Activated CD4-positive, alpha-beta memory T cell treated with anti-CD3 and anti-CD28 coated beads for 36 hours (primary cell): ENCODE measurements at regions not wholly inside any gene's neighbourhood (a gene's known extent, or its start where the extent isn't known, plus 50 kb on each side); places are given as distances from the start of the nearest gene placed in this dataset.
A peak's percentile ranks its signal among the peaks of the same experiment; 100 is the strongest.

ENCODE experiments used
- CTCF ChIA-PET: fragments of 350-600 bp; sonication (Branson Sonifier 250); formaldehyde crosslinking; loops from one replicate; lab custom pipeline; 2021; ENCODE audit warnings: antibody characterized with exemption, inconsistent platforms; lab: Charles Lee
- POLR2A ChIA-PET: fragments of 350-600 bp; sonication (Branson Sonifier 250); formaldehyde crosslinking; loops from one replicate; lab custom pipeline; 2021; ENCODE audit warnings: antibody characterized with exemption; lab: Charles Lee
- DNase-seq: peaks from one replicate; pipeline ENCODE4 v3.0.0-alpha.2; 2020
- H3K27ac Mint-ChIP-seq: one replicate; pipeline ENCODE4 v1.8.0; 2021; ENCODE audit warnings: mixed read lengths
- H3K27me3 Mint-ChIP-seq: one replicate; pipeline ENCODE4 v1.8.0; 2021; ENCODE audit warnings: mixed read lengths
- H3K36me3 Mint-ChIP-seq: one replicate; pipeline ENCODE4 v1.8.0; 2021; ENCODE audit warnings: mixed read lengths
- H3K4me1 Mint-ChIP-seq: one replicate; pipeline ENCODE4 v1.8.0; 2021; ENCODE audit warnings: low read depth, mixed read lengths
- H3K4me3 Mint-ChIP-seq: one replicate; pipeline ENCODE4 v1.8.0; 2021; ENCODE audit warnings: mild to moderate bottlenecking, mixed read lengths
- H3K9me3 Mint-ChIP-seq: one replicate; pipeline ENCODE4 v1.8.0; 2021; ENCODE audit warnings: mixed read lengths
- intact Hi-C: fragments of 100-400 bp; cut with micrococcal nuclease; formaldehyde crosslinking; loops from one replicate; pipeline ENCODE4 v1.15.1; 2023

DNA sequence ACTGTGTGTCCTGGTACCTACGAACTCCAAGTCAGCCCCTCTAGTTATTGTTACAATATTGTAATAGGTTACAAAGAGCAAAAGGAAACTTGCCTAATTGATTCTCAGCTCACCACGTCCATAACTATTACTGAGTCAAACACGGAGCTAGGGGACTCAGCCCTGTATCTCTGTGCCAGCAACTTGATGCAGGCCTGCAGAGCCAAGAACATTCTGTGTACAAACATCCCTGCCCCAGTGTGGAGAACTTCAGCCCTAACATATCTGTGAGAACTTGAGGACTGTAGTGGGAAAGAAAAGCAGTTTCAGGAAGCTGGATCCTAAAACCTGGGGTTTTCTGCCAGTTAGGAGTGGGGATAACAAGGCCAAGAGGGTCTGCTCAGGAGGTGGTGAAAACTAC, 114.9 kb upstream of the PRSS58 start:
- intact Hi-C loops: no loop called here
- H3K4me3 Mint-ChIP-seq: no peak overlapping the region
- H3K36me3 Mint-ChIP-seq: no peaks in the 10 kb centered on the region
- ChIA-PET CTCF (interaction anchor here (0.9 to 1.4 kb wide), 3 partner anchors 11 to 13 kb away, joined by 3 to 4 read pairs (median 3); no protein-coding TSS in a partner anchor), POLR2A (no interaction called here)
- no peak overlapping the region for H3K27ac Mint-ChIP-seq
- no peak for DNase-seq
- H3K4me1 Mint-ChIP-seq: no peaks in the 10 kb centered on the region
- H3K9me3 Mint-ChIP-seq: peaks cover 12% of the 10 kb centered on the region
- peaks cover 4% of the 10 kb centered on the region for H3K27me3 Mint-ChIP-seq

DNA sequence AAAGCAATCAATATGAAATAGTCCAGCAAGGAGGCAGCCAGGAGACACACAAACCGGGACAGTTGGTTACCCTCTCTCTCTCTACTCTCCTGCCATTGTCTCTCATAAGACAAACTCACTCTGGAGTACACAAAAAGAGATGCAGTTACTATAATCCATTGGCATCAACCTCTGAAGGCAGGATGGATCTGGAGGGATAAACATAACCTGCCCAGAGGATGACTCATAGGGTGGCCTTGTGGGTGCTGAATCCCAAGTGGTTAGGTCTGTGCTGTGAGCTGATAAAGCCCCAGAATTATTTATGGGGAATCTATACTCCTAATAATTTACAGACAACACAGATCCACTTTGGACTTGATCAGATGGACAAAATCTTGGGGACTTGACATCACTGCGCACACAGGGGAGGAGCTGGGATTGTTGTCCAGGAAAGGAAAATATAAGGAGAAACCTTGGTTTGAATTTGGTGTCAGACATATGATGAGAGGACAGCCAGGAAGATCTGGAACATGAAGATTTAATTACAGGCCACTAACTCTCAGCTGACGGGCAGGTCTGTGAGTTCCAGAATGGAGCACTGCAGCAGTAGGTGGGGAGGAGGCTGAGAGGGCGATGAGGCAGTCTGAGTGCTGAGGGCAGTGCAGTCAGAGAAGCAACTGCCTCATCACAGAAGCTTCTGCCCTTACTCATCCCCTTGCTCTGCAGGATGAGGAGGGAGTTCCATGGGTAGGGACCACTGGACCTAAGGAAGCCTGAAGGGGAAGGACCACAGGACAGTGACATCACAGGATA, 113.9 kb upstream of the PRSS58 start:
- no peak overlapping the region for H3K27ac Mint-ChIP-seq
- H3K36me3 Mint-ChIP-seq: no peaks in the 10 kb centered on the region
- H3K27me3 Mint-ChIP-seq: peaks cover 4% of the 10 kb centered on the region
- H3K9me3 Mint-ChIP-seq: peaks cover 12% of the 10 kb centered on the region
- ChIA-PET POLR2A (no interaction called here), CTCF (interaction anchor here (0.9 to 1.3 kb wide), 2 partner anchors 13 to 14 kb away, joined by 3 read pairs; no protein-coding TSS in a partner anchor)
- H3K4me1 Mint-ChIP-seq: no peaks in the 10 kb centered on the region
- H3K4me3 Mint-ChIP-seq: no peak overlapping the region
- no peak for DNase-seq
- intact Hi-C loops: no loop called here

DNA sequence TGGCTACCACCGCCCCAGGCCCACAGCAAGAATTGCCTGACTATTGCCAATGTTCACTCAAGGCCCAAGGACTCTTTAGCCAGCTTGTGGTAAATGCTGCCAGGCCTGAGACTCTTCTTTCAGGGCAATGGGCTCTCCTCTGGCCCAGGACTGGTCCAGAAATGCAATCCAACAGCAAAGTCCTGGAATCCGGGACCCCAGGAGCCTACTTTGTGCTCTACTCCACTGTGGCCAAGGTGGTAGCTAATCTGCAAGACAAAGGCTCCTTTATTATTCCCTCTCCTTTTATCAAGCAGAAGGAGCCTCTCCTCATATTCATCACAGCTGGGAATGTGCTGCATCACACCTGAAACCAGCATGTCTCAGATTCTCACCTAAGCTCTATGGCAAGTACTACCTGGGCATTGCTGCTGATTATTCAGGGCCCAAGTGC, 107.6 kb upstream of the PRSS58 start:
- Mint-ChIP-seq H3K4me1 (peaks cover 14% of the 10 kb centered on the region), H3K4me3 (no peak overlapping the region), H3K27me3 (peaks cover 6% of the 10 kb centered on the region), H3K36me3 (no peaks in the 10 kb centered on the region), H3K27ac (no peak overlapping the region), H3K9me3 (peaks cover 12% of the 10 kb centered on the region)
- POLR2A ChIA-PET: no interaction called here
- intact Hi-C loops: no loop called here
- no peak for DNase-seq
- CTCF ChIA-PET: interaction anchor here (3.3 kb wide), 1 partner anchor 20 kb away, joined by 9 read pairs; no protein-coding TSS in a partner anchor

DNA sequence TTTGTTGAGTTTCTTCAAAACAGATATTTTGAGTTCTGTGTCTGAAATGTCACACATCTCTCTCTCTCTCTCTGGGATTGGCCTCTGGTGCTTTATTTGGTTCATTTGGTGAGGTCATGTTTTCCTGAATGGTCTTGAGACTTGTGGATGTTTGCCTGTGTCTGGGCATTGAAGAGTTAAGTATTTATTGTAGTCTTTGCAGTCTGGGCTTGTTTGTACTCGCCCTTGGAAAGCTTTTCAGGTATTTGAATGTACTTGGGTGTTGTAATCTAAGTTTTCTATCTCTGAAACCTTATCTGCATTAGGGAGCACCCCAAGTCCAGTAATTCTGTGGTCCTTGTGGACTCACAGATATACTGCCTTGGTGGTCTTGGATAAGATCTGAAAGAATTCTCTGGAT, 106.7 kb upstream of the PRSS58 start:
- no peak overlapping the region for H3K27ac Mint-ChIP-seq
- intact Hi-C loops: no loop called here
- ChIA-PET CTCF (interaction anchor here (3.3 kb wide), 1 partner anchor 21 kb away, joined by 9 read pairs; no protein-coding TSS in a partner anchor), POLR2A (no interaction called here)
- peaks cover 11% of the 10 kb centered on the region for H3K9me3 Mint-ChIP-seq
- peaks cover 6% of the 10 kb centered on the region for H3K27me3 Mint-ChIP-seq
- H3K4me3 Mint-ChIP-seq: no peak overlapping the region
- DNase-seq: no peak
- no peaks in the 10 kb centered on the region for H3K36me3 Mint-ChIP-seq
- H3K4me1 Mint-ChIP-seq: peaks cover 14% of the 10 kb centered on the region

DNA sequence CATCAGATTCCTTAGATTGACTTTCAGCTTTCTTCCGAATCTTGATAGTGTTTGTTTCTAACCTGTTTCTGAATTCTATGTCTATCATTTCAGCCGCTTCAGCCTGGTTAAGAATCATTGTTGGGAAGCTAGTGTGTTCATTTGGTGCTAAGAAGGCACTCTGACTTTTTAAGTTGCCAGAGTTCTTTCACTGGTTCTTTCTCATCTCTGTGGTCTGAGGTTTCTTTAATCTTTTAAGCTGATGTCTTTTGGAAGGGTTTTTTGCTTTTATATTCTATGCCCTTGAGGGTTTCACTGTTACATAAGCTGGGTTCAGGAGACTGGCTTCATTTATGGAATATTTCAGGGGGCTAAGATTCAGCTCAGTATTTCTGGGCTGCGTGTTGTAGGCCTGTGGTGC, 104.5 kb upstream of the PRSS58 start:
- Mint-ChIP-seq H3K4me1 (peaks cover 21% of the 10 kb centered on the region), H3K9me3 (no peaks in the 10 kb centered on the region), H3K36me3 (no peaks in the 10 kb centered on the region), H3K4me3 (no peak overlapping the region), H3K27me3 (peaks cover 6% of the 10 kb centered on the region), H3K27ac (no peak overlapping the region)
- ChIA-PET POLR2A (no interaction called here), CTCF (interaction anchor here (0.6 to 1.4 kb wide), 6 partner anchors 8 to 853 kb away, joined by 3 to 5 read pairs (median 4); no protein-coding TSS in a partner anchor)
- DNase-seq: no peak
- intact Hi-C loops: no loop called here

DNA sequence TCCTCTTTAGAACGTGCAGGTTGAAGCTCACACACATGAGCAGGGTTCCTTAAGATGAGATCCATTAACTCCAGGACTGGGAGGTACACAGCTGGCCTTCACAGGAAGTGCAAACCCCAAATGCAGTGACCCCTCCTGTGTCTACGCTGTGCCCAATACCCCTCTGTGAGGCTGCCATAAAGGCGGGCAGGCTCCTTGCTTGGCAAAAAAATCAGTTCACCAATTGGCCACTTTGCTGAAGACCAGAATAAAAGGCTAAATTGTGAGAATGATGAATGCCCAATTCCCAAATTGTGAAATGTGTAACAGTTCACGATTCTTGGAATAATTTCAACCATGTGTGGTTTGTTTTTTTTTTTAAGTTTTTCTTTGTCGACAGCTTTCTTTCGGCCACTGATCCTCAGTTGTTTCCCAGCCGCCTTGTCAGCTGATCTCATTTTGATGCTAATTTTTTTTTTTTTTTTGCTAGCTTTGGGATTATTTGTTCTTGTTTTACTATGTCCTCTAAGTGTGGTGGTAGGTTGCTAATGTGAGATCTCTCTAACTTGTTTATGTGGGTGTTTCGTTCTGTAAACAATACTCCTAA, 101.9 kb upstream of the PRSS58 start:
- ChIA-PET CTCF (interaction anchor here (0.6 to 2.1 kb wide), 13 partner anchors 8 to 458 kb away, joined by 3 to 26 read pairs (median 4); no protein-coding TSS in a partner anchor), POLR2A (no interaction called here)
- intact Hi-C loops: no loop called here
- no peak overlapping the region for H3K4me3 Mint-ChIP-seq
- H3K36me3 Mint-ChIP-seq: no peaks in the 10 kb centered on the region
- H3K4me1 Mint-ChIP-seq: peaks cover 27% of the 10 kb centered on the region
- no peaks in the 10 kb centered on the region for H3K9me3 Mint-ChIP-seq
- peaks cover 5% of the 10 kb centered on the region for H3K27me3 Mint-ChIP-seq
- DNase-seq: no peak
- no peak overlapping the region for H3K27ac Mint-ChIP-seq

DNA sequence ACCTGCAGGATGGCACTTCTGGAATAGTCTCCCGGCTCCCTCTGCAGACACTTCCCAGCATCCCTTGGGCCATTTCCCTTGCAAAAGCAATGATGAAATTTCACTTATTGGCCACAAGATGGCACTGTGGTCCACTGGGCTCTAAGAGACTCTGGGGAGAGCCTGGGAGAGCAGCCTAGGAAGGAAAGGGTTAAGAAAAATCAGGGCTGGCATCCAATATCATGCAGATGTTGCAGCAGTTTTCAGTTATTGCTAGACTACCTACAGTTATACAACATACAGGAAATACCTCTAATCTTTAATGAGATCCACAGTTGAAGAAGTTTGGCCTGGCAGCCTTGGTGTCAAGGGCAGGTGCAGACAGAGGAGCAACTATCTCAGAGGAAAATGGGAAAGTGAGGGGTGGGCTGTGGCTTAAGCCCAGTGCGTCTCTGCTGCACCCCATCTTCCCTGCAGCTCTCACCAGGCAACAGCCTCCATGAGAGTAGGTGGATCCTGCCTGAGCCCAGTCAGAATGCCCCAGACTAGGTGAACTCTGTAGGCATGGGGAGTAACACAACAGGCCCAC, 100.2 kb upstream of the PRSS58 start:
- Mint-ChIP-seq H3K27ac (no peak overlapping the region), H3K4me1 (peaks cover 36% of the 10 kb centered on the region), H3K36me3 (no peaks in the 10 kb centered on the region), H3K27me3 (no peaks in the 10 kb centered on the region), H3K4me3 (peak overlapping the region; percentile 4), H3K9me3 (no peaks in the 10 kb centered on the region)
- DNase-seq: peak; percentile 46
- intact Hi-C loops: loop anchor here (1.0 kb wide), 1 partner anchor 27 kb away; no protein-coding TSS in a partner anchor
- ChIA-PET CTCF (interaction anchor here (0.8 to 3.0 kb wide), 6 partner anchors 10 to 496 kb away, joined by 3 to 26 read pairs (median 3); partner anchors contain the start of gene EPHB6), POLR2A (no interaction called here)

DNA sequence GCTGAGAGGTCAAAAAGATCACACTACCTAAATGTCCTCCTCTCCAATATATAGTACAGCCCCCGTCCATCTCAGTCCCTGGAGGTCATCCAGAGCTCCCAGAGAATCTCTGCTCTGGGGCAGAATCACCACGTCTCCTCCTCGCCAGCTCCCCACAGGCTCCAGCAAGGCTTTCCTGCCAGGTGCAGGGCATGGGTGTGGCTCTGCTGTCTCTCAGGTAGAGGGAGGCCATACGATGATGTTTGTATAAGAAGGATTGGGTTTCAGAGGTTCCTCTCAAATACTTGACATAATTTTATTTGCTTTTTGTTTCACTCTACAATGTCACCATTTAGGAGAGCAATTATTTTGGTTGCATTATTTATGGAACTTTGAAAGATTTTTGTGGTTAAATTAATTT, 98.3 kb upstream of the PRSS58 start:
- intact Hi-C loops: no loop called here

DNA sequence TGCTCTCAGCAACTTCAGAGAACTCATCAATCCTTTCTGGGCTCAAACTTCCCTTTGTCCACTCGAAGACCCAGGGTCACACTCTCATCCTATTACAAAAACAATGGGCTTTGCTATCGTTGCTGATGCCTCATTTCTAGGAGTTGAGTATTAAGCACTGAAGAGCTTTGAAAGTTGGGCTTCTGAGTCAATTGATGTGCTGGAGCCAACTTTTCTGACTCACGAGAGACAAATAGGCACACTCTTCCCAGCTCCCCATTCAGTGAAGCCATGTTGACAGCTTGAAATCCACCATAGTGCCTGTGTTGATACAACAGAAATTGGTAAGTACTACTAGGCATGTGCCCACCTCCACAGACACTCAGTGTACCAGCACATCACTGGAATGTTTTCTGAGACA, 97.5 kb upstream of the PRSS58 start:
- intact Hi-C loops: no loop called here
- no peak overlapping the region for H3K27ac Mint-ChIP-seq
- ChIA-PET POLR2A (no interaction called here), CTCF (interaction anchor here (0.6 to 3.0 kb wide), 9 partner anchors 10 to 89 kb away, joined by 3 to 18 read pairs (median 3); no protein-coding TSS in a partner anchor)
- no peaks in the 10 kb centered on the region for H3K9me3 Mint-ChIP-seq
- no peak overlapping the region for H3K4me3 Mint-ChIP-seq
- no peaks in the 10 kb centered on the region for H3K36me3 Mint-ChIP-seq
- H3K27me3 Mint-ChIP-seq: no peaks in the 10 kb centered on the region
- DNase-seq: no peak
- peaks cover 36% of the 10 kb centered on the region for H3K4me1 Mint-ChIP-seq

More for the DNA sequence above, 98.3 kb upstream of the PRSS58 start:
- no peaks in the 10 kb centered on the region for H3K27me3 Mint-ChIP-seq
- no peak for DNase-seq
- ChIA-PET POLR2A (no interaction called here), CTCF (interaction anchor here (1.2 to 3.0 kb wide), 5 partner anchors 12 to 84 kb away, joined by 3 to 18 read pairs (median 4); no protein-coding TSS in a partner anchor)
- H3K36me3 Mint-ChIP-seq: no peaks in the 10 kb centered on the region
- H3K9me3 Mint-ChIP-seq: no peaks in the 10 kb centered on the region
- no peak overlapping the region for H3K4me3 Mint-ChIP-seq
- peaks cover 36% of the 10 kb centered on the region for H3K4me1 Mint-ChIP-seq
- H3K27ac Mint-ChIP-seq: no peak overlapping the region

DNA sequence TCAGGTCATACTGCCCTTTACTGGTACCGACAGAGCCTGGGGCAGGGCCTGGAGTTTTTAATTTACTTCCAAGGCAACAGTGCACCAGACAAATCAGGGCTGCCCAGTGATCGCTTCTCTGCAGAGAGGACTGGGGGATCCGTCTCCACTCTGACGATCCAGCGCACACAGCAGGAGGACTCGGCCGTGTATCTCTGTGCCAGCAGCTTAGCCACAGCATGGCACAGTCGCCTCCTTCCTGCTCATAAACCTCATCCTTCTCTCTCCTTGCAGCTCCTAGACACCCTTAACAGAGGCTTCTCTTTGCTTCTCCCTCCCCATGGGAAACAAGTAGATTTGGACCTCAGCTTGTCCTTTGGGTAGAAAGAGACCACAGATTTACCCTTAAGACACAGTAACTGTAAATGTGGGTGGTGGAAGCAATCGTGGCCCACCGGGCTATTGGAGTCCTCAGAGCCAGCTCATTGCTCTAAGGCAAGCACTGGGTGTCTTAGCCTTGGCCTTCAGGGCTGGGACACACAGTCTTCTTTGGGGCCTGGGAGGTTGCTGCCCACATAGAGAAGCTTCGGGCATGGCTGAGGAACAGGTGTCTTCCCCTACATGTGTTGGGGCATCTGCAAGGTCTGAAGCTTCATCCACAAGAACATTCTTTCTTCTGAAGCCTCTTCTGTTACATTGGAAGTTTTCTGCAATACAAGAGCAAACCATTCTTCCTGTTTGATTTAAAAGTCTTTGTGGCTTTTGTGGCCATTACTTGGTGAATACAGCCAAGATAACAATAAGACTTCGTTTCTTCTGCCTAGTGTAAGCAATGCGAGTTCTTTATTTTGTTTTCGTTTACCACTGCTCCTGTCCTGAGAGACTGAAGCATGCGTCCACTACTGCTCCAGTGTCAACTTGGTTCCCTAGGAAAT, 95.5 kb upstream of the PRSS58 start:
- Mint-ChIP-seq H3K27ac (peak overlapping the region; percentile 81), H3K4me3 (peak overlapping the region; percentile 74), H3K9me3 (no peaks in the 10 kb centered on the region), H3K4me1 (peaks cover 36% of the 10 kb centered on the region), H3K27me3 (no peaks in the 10 kb centered on the region), H3K36me3 (no peaks in the 10 kb centered on the region)
- CTCF ChIA-PET: interaction anchor here (1.1 to 3.6 kb wide), 3 partner anchors 9 to 456 kb away, joined by 3 to 13 read pairs (median 4); no protein-coding TSS in a partner anchor
- POLR2A ChIA-PET: interaction anchor here (0.7 to 1.2 kb wide), 3 partner anchors 28 to 446 kb away, joined by 3 to 4 read pairs (median 4); no protein-coding TSS in a partner anchor
- no peak for DNase-seq
- intact Hi-C loops: no loop called here

DNA sequence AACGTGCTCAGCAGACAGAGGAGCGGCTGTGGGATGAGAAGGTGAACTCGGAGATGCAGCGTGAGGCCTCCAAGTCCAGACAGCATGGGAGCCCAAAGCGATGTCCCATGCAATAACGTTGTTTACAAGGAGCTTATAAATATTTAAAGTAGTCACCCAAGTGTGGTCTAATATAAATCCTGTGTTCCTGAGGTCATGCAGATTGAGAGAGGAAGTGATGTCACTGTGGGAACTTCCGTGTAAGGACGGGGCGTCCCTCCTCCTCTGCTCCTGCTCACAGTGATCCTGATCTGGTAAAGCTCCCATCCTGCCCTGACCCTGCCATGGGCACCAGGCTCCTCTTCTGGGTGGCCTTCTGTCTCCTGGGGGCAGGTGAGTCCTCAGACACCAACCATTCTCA, 94.7 kb upstream of the PRSS58 start:
- peak; percentile 47 for DNase-seq
- H3K9me3 Mint-ChIP-seq: no peaks in the 10 kb centered on the region
- peak overlapping the region; percentile 81 for H3K27ac Mint-ChIP-seq
- peak overlapping the region; percentile 74 for H3K4me3 Mint-ChIP-seq
- CTCF ChIA-PET: interaction anchor here (1.1 to 3.6 kb wide), 4 partner anchors 10 to 457 kb away, joined by 3 to 13 read pairs (median 6); no protein-coding TSS in a partner anchor
- H3K36me3 Mint-ChIP-seq: no peaks in the 10 kb centered on the region
- peaks cover 31% of the 10 kb centered on the region for H3K4me1 Mint-ChIP-seq
- POLR2A ChIA-PET: interaction anchor here (0.7 to 1.2 kb wide), 3 partner anchors 29 to 446 kb away, joined by 3 to 4 read pairs (median 4); no protein-coding TSS in a partner anchor
- H3K27me3 Mint-ChIP-seq: no peaks in the 10 kb centered on the region
- intact Hi-C loops: no loop called here
